Spleen (tissue), 11 donors: ENCODE measurements at regions not wholly inside any gene's neighbourhood (a gene's known extent, or its start where the extent isn't known, plus 50 kb on each side); places are given as distances from the start of the nearest gene placed in this dataset.

ENCODE experiments used
- DNase-seq: peaks from one replicate; pipeline ENCODE4 v3.0.0-alpha.2; 2020
- H3K27ac ChIP-seq, 8 donors: fragments of 200-600 bp; sonication (generic) in 7 of 8; 1 replicate in 4 of 8; 2 replicates in 4 of 8; pipeline versions ENCODE4 v1.5.0 to v1.8.0; 2016 to 2021; ENCODE audit warnings: inconsistent platforms in 4 of 8, mild to moderate bottlenecking in 4 of 8, moderate library complexity in 1 of 8
- H3K27me3 ChIP-seq, 7 donors: fragments of 200-600 bp; sonication (generic) in 6 of 7; replicated peaks in 1 of 7; 1 replicate in 4 of 7; 2 replicates in 3 of 7; pipeline versions ENCODE4 v1.5.0 to v1.8.0; 2016 to 2021; ENCODE audit warnings: inconsistent platforms in 3 of 7, mild to moderate bottlenecking in 1 of 7
- H3K36me3 ChIP-seq, 6 donors: fragments of 200-600 bp; sonication (generic) in 5 of 6; 1 replicate in 4 of 6; 2 replicates in 2 of 6; pipeline versions ENCODE4 v1.5.0 to v1.8.0; 2016 to 2021; ENCODE audit warnings: inconsistent platforms in 2 of 6
- H3K4me1 ChIP-seq, 6 donors: fragments of 200-600 bp; sonication (generic) in 5 of 6; 1 replicate in 3 of 6; 2 replicates in 3 of 6; pipeline versions ENCODE4 v1.5.0 to v1.8.0; 2016 to 2021; ENCODE audit warnings: inconsistent platforms in 3 of 6
- H3K4me3 ChIP-seq, 8 donors: fragments of 200-600 bp; sonication (generic) in 7 of 8; 1 replicate in 4 of 8; 2 replicates in 4 of 8; pipeline versions ENCODE4 v1.5.0 to v1.8.0; 2016 to 2021; ENCODE audit warnings: inconsistent platforms in 4 of 8, mild to moderate bottlenecking in 4 of 8, moderate library complexity in 2 of 8
- H3K9me3 ChIP-seq, 8 donors: fragments of 200-600 bp; sonication (generic) in 7 of 8; 1 replicate in 4 of 8; 2 replicates in 4 of 8; pipeline versions ENCODE4 v1.5.0 to v1.8.0; 2016 to 2021; ENCODE audit warnings: inconsistent platforms in 4 of 8
- POLR2A ChIP-seq, 3 donors: fragments of 450-650 bp; IDR thresholded peaks; one replicate each; pipeline ENCODE4 v1.5.1; 2017; ENCODE audit warnings: antibody characterized with exemption in 3 of 3, mild to moderate bottlenecking in 1 of 3
- POLR2AphosphoS5 ChIP-seq, 3 donors: sonication (generic); formaldehyde crosslinking; IDR thresholded peaks; one replicate each; pipeline ENCODE4 v1.5.1; 2017; ENCODE audit warnings: antibody characterized with exemption in 3 of 3
- WGBS, 5 donors: extraction: QIAGEN DNeasy Blood & Tissue Kit in 3 of 5; methylation state at CpG; one replicate each; pipeline versions ENCODE4 v1.1.5 to v1.1.7; 2013 to 2018; 5-methylcytosine and 5-hydroxymethylcytosine counted together
- intact Hi-C: fragments of 100-400 bp; cut with DNase I; formaldehyde crosslinking; loops from one replicate; pipeline ENCODE4 v1.15.0; 2023; ENCODE audit warnings: low total_unique reads
- TF ChIP-seq, protein P1 (sequence below), 11 experiments: fragments of 200-600 bp in 7 of 11; fragments of 450-650 bp in 4 of 11; sonication (generic) in 4 of 11; IDR thresholded peaks in 8 of 11; conservative IDR thresholded peaks in 3 of 11; 1 replicate in 7 of 11; 2 replicates in 4 of 11; pipeline versions ENCODE4 v1.4.0 to v1.8.0; 2016 to 2021; ENCODE audit warnings: antibody characterized with exemption in 11 of 11, inconsistent platforms in 4 of 11, mild to moderate bottlenecking in 1 of 11
- donor health status: healthy with polysubstance abuse.
- donor health status: DM: no; HTN: no; CAD: no; lungs with moderate emphysema.
- donor health status: DM: no; HTN: no; CAD: no.
- donor health status: Bipolar disorder and iron deficiency.
- donor health status: healthy.
- donor health status: DM: no; HTN: no; CAD: no.
- donor health status: DM: yes; HTN: yes; CAD: no.

DNA sequence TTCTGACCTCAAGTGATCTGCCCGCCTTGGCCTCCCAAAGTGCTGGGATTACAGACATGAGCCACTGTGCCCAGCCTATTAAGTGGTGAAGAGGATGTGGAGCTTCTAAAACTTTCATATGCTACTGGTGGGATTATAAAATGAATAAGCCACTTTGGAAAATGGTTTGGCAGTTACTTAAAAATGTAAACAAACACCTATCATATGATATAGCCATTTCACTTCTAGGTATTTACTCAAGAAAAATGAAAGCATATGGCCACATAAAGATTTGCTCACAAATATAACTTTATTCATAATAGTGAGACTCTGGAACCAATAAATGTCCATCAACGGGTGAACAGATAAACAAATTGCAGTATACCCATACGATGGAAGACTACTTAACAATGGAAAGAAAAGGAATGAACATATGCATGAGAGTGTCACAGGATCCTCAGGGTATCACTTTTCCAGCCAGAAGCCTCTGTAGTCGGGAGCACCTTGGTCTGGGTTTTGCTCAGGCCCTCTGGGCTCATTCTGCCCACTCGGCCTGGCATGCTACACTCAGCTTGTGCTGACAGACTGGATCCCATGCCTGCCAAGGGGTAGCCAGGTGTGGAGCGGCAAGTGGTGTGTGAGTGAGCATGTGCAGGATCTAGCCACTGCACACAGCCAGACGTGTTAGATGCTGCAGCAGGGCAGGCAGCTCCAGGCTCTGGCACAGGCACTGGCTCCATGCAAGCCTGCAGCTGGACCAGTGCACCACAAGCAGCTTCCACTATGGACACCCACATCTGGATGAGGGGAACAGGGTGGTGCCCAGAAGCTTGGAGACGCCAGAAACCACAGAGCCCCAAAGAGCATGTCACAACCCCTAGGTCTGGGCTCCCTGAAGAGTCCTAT lies 213.2 kb upstream of the DIO3 start:
- DNase-seq = no peak
- Histone ChIP-seq H3K9me3 (peaks cover 0 to 34% (median 13%) of the 10 kb centered on the region in 8 donors), H3K27me3 (no peaks in the 10 kb centered on the region), H3K4me3 (no peak overlapping the region), H3K36me3 (no peaks in the 10 kb centered on the region), H3K4me1 (no peaks in the 10 kb centered on the region), H3K27ac (no peak overlapping the region)
- 77 to 94% (median 91%) methylated on average over 7 to 8 of the region's 8 CpGs for WGBS, 5 donors
- TF ChIP-seq POLR2AphosphoS5 (IDR thresholded peaks at IDR 0.05) = no peak
- TF ChIP-seq, protein P1, sequence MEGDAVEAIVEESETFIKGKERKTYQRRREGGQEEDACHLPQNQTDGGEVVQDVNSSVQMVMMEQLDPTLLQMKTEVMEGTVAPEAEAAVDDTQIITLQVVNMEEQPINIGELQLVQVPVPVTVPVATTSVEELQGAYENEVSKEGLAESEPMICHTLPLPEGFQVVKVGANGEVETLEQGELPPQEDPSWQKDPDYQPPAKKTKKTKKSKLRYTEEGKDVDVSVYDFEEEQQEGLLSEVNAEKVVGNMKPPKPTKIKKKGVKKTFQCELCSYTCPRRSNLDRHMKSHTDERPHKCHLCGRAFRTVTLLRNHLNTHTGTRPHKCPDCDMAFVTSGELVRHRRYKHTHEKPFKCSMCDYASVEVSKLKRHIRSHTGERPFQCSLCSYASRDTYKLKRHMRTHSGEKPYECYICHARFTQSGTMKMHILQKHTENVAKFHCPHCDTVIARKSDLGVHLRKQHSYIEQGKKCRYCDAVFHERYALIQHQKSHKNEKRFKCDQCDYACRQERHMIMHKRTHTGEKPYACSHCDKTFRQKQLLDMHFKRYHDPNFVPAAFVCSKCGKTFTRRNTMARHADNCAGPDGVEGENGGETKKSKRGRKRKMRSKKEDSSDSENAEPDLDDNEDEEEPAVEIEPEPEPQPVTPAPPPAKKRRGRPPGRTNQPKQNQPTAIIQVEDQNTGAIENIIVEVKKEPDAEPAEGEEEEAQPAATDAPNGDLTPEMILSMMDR (IDR thresholded peaks at IDR 0.05 in 8 of 11, conservative IDR thresholded peaks at IDR 0.05 in 3 of 11) = no peak
- TF ChIP-seq POLR2A (IDR thresholded peaks at IDR 0.05) = no peak
- intact Hi-C loops = no loop called here

DNA sequence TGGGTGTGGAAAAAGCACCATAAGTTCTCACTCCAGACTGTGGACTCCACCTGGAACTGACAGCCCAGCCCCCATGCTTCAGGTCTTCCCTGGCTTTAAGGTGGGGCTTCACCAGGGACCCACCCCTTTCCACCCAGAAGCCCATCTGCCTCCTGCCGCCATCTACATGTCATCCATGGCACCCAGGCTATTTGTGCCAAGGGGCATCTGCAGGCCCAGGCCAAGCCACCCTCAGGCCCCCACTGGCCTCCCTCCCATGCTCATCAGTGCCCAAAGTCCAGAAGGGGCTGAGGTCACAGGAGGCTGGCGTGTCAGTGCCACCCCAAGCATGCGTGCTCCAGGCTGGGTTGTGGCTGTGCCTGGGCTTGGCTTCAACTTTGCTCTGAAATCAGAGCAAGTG lies 212.2 kb upstream of the DIO3 start:
- no peak overlapping the region for H3K4me3 ChIP-seq
- H3K36me3 ChIP-seq = no peaks in the 10 kb centered on the region
- no peak overlapping the region for H3K27ac ChIP-seq
- TF ChIP-seq, protein P1 (IDR thresholded peaks at IDR 0.05 in 8 of 11, conservative IDR thresholded peaks at IDR 0.05 in 3 of 11) = no peak
- TF ChIP-seq POLR2AphosphoS5 (IDR thresholded peaks at IDR 0.05) (no peak), POLR2A (IDR thresholded peaks at IDR 0.05) (no peak)
- no peaks in the 10 kb centered on the region for H3K4me1 ChIP-seq
- intact Hi-C loops = no loop called here
- H3K9me3 ChIP-seq = peaks cover 0 to 36% (median 18%) of the 10 kb centered on the region in 8 donors
- DNase-seq = peak; percentile 56
- 89 to 100% (median 93%) methylated on average over 3 of the region's 3 CpGs for WGBS, 5 donors
- H3K27me3 ChIP-seq = no peaks in the 10 kb centered on the region

DNA sequence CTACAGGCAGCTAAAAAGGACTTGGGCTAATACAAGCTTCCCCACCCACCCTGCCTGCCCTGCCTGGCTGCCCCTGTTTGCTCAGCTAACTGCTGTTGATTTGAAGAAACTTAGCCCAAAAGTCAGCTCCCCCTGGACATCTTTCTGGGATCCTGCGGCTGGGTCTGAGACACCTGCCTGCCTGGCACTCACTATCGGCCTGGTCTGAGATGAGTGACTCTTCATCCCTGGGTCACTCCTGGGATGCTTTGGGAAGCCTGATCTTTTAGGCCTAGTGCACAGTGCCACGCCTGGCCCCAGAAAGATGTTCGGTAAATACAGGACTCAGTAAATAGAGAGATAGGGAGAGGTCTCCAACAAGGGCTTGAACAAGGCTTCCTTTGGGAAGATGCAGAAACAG lies 211.3 kb upstream of the DIO3 start:
- whole genome bisulfite sequencing, 5 donors = 89 to 98% (median 93%) methylated on average over 4 of the region's 4 CpGs
- Histone ChIP-seq H3K4me1 (no peaks in the 10 kb centered on the region), H3K27me3 (no peaks in the 10 kb centered on the region), H3K4me3 (no peak overlapping the region), H3K27ac (no peak overlapping the region), H3K36me3 (no peaks in the 10 kb centered on the region), H3K9me3 (peaks cover 0 to 45% (median 25%) of the 10 kb centered on the region in 8 donors)
- TF ChIP-seq POLR2AphosphoS5 (IDR thresholded peaks at IDR 0.05) = no peak
- TF ChIP-seq, protein P1 (IDR thresholded peaks at IDR 0.05 in 8 of 11, conservative IDR thresholded peaks at IDR 0.05 in 3 of 11) = no peak
- TF ChIP-seq POLR2A (IDR thresholded peaks at IDR 0.05) = no peak
- intact Hi-C loops = no loop called here
- no peak for DNase-seq

DNA sequence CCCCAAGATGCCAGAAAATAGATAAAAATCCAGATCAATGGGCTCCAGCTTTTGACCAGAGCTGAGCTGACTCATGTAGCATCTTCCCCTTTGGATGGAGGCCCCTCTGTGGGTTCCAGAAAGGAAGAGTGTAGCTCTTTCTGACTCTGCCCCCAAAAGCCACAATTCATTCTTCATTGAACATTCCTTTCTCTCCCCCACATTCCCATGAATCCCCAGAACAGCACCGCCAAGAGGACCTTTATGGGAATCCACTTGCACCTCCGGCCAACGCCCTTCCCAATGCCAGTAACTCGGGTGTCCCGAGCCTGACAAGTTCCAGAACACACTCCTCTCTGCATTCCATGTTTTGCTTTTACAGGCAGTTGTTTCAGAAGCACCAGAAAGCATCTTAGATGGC lies 210.6 kb upstream of the DIO3 start:
- no peak overlapping the region for H3K27ac ChIP-seq
- H3K27me3 ChIP-seq = no peaks in the 10 kb centered on the region
- DNase-seq = no peak
- peaks cover 0 to 49% (median 26%) of the 10 kb centered on the region in 8 donors for H3K9me3 ChIP-seq
- H3K4me3 ChIP-seq = no peak overlapping the region
- H3K4me1 ChIP-seq = no peaks in the 10 kb centered on the region
- no peak for TF ChIP-seq POLR2A (IDR thresholded peaks at IDR 0.05)
- 83 to 95% (median 85%) methylated on average over 5 of the region's 5 CpGs for WGBS, 5 donors
- intact Hi-C loops = no loop called here
- H3K36me3 ChIP-seq = no peaks in the 10 kb centered on the region
